Activated CD4-positive, alpha-beta T cell treated with anti-CD3 and anti-CD28 coated beads, Interleukin-2, amount 50 U/mL, for 4 hours (primary cell): ENCODE measurements at regions not wholly inside any gene's neighbourhood (a gene's known extent, or its start where the extent isn't known, plus 50 kb on each side); places are given as distances from the start of the nearest gene placed in this dataset.
A peak's percentile ranks its signal among the peaks of the same experiment; 100 is the strongest.
"Not testable (repeated sequence)": the region's sequence is repeated elsewhere in the genome, so short reads cannot be mapped to it uniquely, and the experiment has no call there.

Source experiments
- DNase-seq, 2 experiments: peaks; one replicate each; pipeline ENCODE4 v3.0.0-alpha.2; 2020

- peak in 1 of 2 experiments; percentile 3 for DNase-seq
Measured at GRCh38 chr3:153621953-153622352, 459.9 kb downstream of the RAP2B start.

GRCh38 chr3:153623834-153624233 is 461.8 kb downstream of the RAP2B start:
- no peak for DNase-seq

GRCh38 chr3:153624310-153625030 is 462.4 kb downstream of the RAP2B start:
- peak; percentile 17 to 30 for DNase-seq

DNA sequence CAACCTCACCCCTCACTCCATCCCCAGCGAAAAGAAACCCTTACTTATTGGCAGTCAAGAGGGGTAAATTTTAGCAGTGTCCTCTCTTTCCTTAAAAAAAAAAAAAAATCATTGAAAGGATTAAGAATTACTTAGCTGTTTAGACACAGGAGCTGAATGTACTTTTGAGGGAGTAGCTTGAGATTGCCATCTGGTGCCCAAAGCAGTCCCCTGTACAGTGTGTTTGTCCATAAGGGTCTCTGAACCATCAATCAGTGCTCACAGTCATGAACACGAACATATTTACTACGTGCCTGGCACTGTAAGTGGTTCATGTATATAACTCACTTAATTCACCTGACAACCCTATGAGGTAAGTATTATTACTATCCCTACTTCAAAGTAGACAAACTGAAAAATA is 463.5 kb downstream of the RAP2B start:
- DNase-seq = no peak

DNA sequence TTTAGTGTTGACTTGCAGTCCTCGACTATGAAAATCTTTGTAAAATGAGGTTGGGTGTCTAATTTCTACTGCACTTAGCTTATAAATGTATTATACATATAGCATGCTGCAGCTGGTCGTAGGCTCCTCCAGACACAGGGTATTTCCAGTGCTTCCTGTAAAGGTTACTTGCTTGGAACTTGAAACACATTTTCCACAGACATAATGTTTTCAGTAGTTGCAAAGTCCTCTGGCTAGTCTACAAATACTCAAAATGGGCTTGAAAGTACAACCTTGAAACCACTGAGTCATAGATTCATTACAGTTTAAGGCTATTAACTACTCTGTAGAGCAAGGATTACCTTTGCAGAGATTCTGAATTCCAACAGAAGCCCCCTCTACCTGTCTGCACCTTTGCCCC is 464.1 kb downstream of the RAP2B start:
- DNase-seq = peak in 1 of 2 experiments; percentile 7

DNA sequence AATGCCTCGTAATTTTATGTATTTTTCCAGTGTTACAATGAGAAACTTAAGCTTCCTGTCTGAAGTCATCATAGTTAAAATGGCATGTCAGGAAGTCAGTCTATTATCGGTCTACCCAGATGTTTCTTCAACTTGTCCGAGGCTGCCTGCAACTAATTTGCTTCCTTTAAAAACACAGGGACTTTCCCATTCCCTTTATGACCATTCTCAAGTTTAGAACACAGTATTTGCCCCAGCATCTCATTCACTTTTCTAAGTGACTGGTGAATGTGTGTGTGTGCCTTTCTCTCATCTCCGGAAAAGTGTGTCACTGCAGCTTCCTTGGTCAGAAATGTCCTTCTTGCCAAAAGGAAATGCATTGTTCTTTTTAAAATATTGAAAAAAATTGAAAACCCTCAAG is 466.6 kb downstream of the RAP2B start:
- DNase-seq = no peak

- DNase-seq = no peak
Measured at GRCh38 chr3:153629148-153629547, 467.1 kb downstream of the RAP2B start.

- DNase-seq = no peak
Measured at GRCh38 chr3:153631102-153631501, 469.1 kb downstream of the RAP2B start.

DNA sequence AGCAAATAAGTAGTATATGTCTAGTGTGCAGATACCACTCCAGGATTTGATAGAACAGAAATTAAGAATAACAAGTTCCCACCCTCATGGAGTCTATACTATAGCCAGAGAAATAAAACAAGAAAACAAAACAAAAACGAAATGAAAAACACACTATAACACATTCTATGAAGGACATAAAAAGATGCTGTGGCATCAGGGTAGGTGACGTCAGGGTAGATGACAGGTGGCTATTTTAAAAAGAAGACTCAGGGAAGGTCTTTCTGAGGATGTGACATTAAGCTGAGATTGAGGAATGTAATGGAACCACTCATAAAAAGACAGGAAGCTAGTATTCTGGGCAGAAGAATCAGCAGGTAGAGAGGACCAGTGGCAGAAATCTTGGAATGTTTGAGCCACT is 469.6 kb downstream of the RAP2B start:
- no peak for DNase-seq

GRCh38 chr3:153633407-153633806 is 471.4 kb downstream of the RAP2B start:
- DNase-seq = no peak

GRCh38 chr3:153634683-153635082 is 472.7 kb downstream of the RAP2B start:
- no peak for DNase-seq

DNA sequence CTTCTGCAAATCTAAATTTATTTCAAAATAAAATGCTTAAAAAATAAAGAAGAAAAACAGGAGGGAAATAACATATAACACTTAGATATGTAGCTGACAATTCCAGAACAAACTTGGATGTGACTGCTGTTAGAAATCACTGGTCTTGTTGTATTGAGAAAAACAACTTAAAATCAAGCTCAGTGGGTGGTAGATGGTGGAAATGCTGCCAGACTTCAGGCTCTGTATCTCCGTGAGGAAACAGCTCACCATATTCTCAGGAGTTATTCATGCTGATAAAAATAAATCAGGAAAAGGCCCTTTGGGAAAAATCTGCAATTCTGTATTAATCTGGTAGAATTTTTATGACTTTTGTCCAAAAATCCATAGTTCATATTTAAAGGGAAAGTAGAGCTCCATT is 477.6 kb downstream of the RAP2B start:
- no peak for DNase-seq

DNA sequence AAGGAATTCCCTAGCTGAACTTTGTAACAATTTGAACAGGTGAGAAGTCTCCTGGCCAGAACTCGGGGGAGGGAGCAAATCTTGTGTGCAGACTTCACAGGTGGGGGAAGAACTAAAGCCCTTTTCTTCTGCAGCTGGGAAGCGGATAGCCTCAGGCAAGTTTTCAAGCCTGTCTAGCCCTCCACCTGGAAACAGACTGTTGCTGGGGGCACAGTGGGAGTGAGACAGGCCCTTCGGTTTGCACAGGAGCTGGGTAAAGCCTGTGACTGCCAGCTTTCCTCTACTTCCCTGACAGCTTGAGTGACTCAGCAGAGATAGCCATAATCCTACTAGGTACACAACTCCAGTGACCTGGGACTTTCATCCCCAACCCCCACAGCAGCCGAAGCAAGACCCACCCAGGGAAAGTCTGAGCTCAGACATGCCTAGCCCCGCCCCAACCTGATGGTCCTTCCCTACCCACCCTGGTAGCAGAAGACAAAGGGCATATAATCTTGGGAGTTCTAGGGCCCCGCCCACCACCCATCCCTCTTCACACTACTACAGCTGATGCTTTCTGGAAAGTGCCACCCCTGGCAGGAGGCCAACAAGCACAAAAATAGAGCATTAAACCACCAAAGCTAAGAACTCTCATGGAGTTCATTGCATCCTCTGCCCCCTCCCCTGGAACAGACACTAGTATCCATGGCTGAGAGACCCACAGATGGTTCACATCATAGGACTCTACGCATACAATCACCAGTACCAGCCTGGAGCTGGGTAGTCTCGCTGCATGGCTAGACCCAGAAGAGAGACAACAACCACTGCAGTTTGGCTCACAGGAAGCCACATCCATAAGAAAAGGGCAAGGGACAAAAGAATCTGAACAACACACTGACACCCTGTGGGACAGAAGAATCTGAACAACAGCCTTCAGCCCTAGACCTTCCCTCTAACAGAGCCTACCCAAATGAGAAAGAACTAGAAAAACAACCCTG is 479.0 kb downstream of the RAP2B start:
- DNase-seq = no peak

DNA sequence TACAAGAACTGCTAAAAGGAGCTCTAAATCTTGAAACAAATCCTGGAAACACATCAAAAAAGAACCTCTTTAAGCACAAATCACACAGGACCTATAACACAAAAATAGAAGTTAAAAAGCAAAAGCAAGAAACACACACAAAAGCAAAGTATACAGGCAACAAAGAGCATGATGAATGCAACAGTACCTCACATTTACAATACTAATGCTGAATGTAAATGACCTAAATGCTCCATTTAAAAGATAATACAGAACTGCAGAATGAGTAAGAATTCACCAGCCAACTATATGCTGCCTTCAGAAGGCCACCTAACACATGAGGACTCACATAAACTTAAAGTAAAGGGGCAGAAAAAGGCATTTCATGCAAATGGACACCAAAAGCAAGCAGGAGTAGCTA is 478.6 kb upstream of the ARHGEF26 start:
- DNase-seq = not testable (repeated sequence)

DNA sequence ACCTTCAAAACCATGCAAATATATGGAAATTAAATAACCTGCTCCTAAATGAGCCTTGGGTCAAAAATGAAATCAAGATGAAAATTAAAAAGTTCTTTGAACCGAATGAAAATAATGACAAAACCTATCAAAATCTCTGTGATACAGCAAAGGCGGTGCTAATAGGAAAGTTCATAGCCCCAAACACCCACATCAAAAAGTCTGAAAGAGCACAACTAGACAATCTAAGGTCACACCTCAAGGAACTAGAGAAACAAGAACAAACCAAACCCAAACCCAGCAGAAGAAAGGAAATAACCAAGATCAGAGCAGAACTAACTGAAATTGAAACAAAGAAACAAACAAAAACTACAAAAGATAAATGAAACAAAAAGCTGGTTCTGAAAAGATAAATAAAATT is 477.7 kb upstream of the ARHGEF26 start:
- DNase-seq = not testable (repeated sequence)

- no peak for DNase-seq
Measured at GRCh38 chr3:153649286-153649839, 471.8 kb upstream of the ARHGEF26 start.

DNA sequence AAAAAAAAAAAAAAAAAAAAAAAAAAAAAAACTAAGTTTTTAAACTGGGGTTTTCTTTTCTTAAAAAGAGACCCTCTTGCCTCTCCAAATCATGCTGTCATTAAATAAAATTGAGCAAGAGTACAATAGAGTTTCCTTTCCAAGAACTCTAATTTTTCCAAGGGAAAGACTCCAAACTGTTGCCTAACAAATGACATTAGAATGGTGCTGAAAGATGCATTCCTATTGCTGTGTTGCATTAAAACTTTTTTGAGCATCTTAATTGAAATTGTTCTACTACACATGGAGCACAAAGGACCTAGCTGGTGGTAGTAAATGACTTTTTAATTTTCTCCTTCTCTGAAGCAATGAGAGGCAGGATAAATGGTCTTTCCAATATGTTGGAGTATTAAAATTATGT is 469.1 kb upstream of the ARHGEF26 start:
- no peak for DNase-seq

DNA sequence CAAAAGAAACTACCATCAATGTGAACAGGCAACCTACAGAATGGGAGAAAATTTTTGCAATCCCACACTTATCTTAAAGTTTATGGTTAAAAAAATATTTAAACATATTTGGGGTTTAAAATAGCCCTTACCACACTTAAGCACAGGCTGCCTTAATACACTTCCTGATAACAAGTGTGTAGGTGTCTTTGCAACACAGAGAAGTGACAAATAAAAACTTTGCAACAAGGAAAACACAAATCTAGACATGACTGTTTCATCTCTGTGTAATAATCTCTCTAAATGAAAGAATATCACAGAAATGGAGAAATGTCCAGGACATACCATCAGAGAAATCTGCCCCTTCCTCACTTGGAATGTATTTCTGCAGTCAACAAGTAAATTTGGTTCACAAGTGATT is 464.1 kb upstream of the ARHGEF26 start:
- DNase-seq = no peak

- DNase-seq = no peak
Measured at GRCh38 chr3:153657461-153657860, 463.7 kb upstream of the ARHGEF26 start.

GRCh38 chr3:153658136-153658535 is 463.1 kb upstream of the ARHGEF26 start:
- DNase-seq = no peak

GRCh38 chr3:153666991-153667740 is 454.0 kb upstream of the ARHGEF26 start:
- no peak for DNase-seq

- no peak for DNase-seq
Measured at GRCh38 chr3:153669527-153669926, 451.7 kb upstream of the ARHGEF26 start.

DNA sequence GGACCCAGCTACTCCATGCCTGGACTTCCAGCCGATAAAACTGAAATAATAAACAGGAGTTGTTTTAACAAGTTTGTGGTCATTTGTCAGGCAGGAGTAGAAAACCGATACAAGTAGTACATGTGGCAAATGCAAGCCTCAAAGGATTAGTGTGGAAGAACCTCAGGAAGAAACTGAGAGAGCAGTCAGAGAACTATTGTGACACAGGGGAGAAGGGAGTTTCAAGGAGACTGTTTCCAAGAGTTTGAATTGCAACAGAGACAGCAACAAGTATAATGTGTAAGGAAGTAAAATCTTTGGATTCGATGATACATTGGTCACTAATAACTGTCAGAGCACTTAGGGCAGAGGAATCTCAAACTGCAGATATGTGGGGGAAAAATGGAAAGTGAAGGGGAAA is 450.6 kb upstream of the ARHGEF26 start:
- DNase-seq = no peak
